HG03159 (cell line): ENCODE measurements at regions not wholly inside any gene's neighbourhood (a gene's known extent, or its start where the extent isn't known, plus 50 kb on each side); places are given as distances from the start of the nearest gene placed in this dataset.
"Not testable (repeated sequence)": the region's sequence is repeated elsewhere in the genome, so short reads cannot be mapped to it uniquely, and the experiment has no call there.

Source experiments
- ATAC-seq: cut with Tn5 transposase; IDR thresholded peaks from one replicate; pipeline ENCODE4 v1.9.1; 2021; ENCODE audit warnings: mild to moderate bottlenecking, moderate library complexity; ENCODE audit not compliant: unreplicated experiment

GRCh38 chr1:14424325-14425002, 174.0 kb upstream of the KAZN start:
- no peak for ATAC-seq

DNA sequence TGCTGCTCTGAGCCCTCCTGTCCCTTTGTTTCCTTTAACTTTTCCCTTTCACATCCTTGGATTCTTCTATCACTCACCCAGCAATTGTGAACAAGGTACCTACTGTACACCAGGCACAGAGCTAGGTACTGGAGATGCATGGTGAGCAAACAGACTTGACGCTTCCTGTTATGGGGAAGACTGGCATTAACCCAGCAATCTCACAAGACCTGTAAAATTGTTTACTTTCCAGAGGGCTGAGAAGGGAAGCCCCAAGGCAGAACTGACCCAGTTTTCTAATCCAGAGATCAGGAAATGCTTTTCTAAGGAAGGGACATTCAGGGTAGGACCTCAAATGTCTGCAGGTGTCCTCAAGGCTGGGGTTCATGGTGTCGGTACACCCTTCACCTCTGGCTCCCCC, 171.6 kb upstream of the KAZN start:
- no peak for ATAC-seq

GRCh38 chr1:14429577-14429976, 168.9 kb upstream of the KAZN start:
- ATAC-seq: no peak

- ATAC-seq: not testable (repeated sequence)
Observed at GRCh38 chr1:14432728-14433127, 165.8 kb upstream of the KAZN start.

GRCh38 chr1:14435368-14436023, 163.0 kb upstream of the KAZN start:
- no peak for ATAC-seq

GRCh38 chr1:14437417-14437918, 161.0 kb upstream of the KAZN start:
- ATAC-seq: no peak

DNA sequence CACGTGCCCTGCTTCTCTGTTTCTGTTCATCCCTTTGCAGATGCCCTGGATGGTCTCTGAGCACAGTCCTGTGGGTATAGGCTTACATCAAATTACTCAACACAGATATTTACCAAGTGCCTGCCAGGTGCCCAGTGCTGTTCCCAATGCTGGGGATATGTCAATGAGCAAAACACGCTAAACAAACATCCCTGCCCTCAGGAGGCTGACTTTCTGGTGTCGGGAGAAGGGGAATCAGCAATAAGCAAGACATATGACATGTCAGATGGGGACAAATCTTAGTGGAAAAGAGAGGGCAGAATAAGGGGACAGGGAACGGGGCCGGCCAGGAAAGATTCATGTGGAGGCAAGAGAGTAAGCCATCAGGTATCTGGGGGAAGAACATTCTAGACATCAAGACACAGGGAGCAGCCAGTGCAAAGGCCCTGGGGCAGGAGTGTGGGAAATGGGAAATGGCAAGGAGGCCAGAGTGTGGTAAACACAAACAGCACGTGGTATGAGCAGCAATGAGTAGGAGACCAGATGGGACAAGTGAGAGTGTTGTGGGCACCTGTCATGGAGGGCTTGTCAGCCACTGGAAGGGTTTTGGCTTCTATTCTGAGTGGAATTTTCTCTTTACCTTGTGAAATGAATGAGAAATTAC, 160.2 kb upstream of the KAZN start:
- no peak for ATAC-seq

- no peak for ATAC-seq
Observed at GRCh38 chr1:14439015-14439414, 159.5 kb upstream of the KAZN start.

- no peak for ATAC-seq
Observed at GRCh38 chr1:14440166-14440565, 158.3 kb upstream of the KAZN start.

DNA sequence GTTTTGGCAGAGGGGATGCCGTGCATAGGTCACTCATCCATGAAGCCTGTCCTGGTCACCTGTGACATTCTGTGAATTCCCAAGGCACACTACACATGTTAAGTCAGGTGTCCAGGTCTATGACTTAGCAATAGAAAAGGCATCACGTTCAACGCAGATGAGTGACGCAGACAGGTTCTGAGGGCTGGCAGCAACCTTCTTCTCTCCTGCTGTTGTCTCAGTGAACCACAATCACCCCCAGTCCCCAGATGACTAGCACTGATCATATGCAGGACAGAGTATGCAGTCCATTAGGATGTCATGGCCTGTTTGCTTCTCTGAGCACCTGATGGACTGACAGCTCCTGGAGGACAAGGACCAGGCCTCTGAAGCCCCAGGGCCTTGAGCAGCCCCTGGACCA, 157.8 kb upstream of the KAZN start:
- no peak for ATAC-seq

- no peak for ATAC-seq
Observed at GRCh38 chr1:14441302-14441741, 157.2 kb upstream of the KAZN start.

- no peak for ATAC-seq
Observed at GRCh38 chr1:14442669-14443068, 155.8 kb upstream of the KAZN start.

- ATAC-seq: no peak
Observed at GRCh38 chr1:14443164-14443787, 155.2 kb upstream of the KAZN start.

DNA sequence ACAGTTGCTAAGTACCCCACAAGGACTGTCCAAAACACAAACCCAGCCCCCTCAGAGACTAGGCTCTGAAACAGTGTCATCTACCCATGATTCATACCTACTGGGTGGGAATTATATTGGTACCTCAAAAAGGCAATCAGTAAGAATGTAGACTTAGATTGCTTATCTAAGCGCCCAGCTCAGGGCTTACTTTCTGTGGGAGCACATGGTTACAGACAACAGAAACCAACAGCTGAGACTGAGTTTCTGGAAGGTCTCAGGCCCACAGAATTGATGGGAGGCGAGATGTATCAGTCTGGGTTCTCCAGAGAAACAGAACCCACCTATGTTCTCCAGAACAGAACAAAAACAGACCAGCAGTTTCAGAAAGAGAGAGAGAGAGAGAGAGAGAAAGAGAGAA, 147.3 kb upstream of the KAZN start:
- ATAC-seq: no peak

DNA sequence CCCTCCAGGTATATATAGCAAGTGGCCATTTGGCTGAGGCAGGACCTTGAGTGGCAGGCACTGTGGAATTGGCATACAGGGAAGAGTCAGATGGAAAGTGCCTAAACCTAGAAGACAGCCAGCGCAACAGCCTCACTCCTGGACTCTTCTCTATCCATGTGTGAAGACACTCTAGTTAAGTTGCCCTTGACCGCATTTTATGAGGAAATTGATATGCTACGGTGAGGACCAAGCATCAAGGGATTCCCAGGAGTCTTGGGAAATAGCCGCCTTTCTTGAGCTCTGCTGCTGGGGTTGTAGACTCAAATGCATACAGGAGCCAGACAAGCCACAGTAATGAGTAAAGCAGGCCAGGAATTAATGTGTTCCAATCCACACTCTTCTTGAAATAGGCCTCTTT, 145.9 kb upstream of the KAZN start:
- ATAC-seq: no peak

DNA sequence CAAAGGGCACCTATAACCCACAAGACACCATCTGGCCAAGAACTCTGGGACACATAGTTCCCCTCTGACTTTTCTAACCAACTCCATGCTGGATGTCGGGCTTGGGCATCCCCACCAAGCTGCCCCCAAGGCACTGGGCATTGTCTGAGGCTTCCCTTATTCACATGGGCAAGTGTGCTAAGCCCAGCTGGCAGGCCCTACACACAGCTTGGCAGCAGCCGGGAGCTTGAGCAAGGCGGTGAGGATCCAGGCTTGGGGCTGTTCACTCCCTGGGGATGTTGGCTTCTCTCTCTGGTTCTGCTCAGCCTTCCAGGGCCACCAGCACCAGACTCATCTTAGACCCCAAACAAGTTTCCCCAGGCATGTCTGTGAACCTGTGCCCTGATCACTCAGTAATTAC, 138.3 kb upstream of the KAZN start:
- no peak for ATAC-seq

DNA sequence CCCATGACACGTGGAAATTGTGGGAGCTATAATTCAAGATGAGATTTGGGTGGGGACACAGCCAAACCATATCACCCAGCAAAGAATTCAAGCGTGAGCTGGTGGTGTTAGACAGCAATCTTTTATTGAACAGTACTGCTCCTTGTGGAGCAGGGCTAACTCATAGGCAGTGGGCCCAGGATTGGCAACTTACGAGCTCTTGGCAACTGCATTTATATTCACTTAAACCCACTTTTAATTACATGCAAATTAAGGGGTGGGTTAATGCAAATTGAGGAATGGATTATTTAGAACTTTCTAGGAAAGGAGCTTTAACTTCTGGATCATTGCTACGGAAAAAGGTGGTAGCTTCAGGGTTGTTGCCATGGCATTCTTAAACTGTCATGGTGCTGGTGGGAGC, 135.6 kb upstream of the KAZN start:
- no peak for ATAC-seq

DNA sequence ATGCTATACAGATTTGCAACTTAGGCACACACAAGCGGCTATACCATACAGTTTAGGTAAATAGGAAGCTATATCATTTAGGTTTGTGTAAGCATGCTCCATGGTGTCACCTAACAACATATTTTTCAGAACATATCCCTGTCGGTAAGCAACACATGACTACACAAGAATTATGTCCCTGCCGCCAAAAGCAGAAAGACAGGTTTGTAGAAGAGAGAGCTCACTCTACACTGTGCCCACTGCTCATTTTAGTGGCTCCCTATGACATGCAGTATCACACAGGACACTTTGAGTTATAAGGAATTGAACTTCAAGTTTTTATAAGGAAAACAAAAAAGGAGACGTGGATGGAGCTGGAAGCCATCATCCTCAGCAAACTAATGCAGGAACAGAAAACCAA, 132.5 kb upstream of the KAZN start:
- no peak for ATAC-seq

DNA sequence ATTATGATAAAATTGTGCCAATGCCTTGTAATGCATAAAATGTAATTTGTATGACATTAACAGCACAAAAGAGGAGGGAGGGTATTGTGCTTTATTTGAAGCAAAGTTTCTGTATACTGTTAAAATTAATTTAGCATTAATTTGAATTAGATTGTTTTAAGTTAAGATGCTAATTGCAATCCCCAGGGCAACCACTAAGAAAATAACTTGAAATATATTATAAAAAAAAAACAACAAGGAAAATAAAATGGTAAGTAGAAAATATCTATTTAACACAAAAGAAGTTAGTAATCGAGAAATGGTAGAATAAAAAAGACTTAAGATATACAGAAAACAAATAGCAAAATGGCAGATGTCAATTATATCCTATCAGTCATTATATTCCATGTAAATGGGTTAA, 131.4 kb upstream of the KAZN start:
- no peak for ATAC-seq

- no peak for ATAC-seq
Observed at GRCh38 chr1:14468751-14469150, 129.7 kb upstream of the KAZN start.

DNA sequence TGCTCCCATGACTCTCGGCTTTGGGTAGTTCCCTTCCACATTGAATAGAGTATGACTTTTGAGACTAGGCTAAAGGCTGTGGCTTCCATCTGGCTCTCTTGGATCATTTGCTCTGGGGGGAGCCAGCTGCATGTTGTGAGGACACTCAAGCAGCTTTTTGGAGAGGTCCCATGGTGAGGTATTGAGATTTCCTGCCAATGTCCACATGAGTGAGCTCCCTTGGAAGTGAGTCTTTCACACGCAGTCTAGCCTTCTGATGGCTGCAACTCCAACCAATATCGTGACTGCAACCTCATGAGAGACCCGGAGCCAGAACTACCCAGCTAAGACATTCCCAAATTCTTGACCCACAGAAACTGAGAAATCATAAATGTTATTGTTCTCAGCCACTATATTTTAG, 127.7 kb upstream of the KAZN start:
- ATAC-seq: no peak

DNA sequence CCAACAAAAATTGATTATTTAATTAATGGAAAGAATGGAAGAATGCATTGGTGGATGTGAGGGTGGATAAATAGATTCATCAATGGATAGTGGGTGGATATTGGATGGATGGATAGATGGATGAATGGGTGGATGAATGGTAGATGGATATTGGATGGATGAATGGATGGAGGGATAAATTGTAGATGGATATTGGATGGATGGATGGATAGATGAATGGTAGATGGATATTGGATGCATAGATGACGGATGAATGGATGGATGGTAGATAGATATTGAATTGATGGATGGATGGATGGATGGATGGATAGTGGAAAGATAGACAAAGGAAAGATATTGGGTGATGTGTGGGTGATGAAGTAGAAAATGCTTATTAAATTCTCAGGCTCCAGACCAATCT, 123.6 kb upstream of the KAZN start:
- no peak for ATAC-seq
